SK-N-SH (cell line): ENCODE measurements at regions not wholly inside any gene's neighbourhood (a gene's known extent, or its start where the extent isn't known, plus 50 kb on each side); places are given as distances from the start of the nearest gene placed in this dataset.

Experiments used
- CTCF ChIA-PET: fragments of 300-600, 350-600 bp; formaldehyde crosslinking; extraction: SDS; loops from one replicate; lab custom pipeline; 2021; lab: Yijun Ruan, JAX
- POLR2A ChIA-PET: fragments of 350-600 bp; sonication (Branson Sonifier 250); formaldehyde crosslinking; extraction: SDS; loops from one replicate; lab custom pipeline; 2020; ENCODE audit warnings: antibody characterized with exemption, inconsistent platforms; lab: Yijun Ruan, JAX
- DNase-seq: peaks from one replicate; pipeline ENCODE4 v3.0.0; 2012
- H2AFZ ChIP-seq: fragments of 200-600 bp; sonication (generic); 2 replicates; pipeline ENCODE4 v1.8.1; 2016; ENCODE audit warnings: antibody characterized with exemption, mild to moderate bottlenecking, low read depth
- H3F3A ChIP-seq: fragments of 200-600 bp; sonication (generic); replicated peaks from 2 replicates; pipeline ENCODE3; 2016; ENCODE audit warnings: antibody characterized with exemption, mild to moderate bottlenecking; ENCODE audit not compliant: insufficient read depth
- H3K27ac ChIP-seq, 2 experiments: fragments of 200-500 bp in 1 of 2; fragments of 200-600 bp in 1 of 2; sonication (Bioruptor generic) in 1 of 2; sonication (generic), shearing (Covaris generic) in 1 of 2; 2 replicates each; pipeline versions ENCODE4 v1.5.1 to v1.6.1; 2014 to 2016; ENCODE audit warnings: low read depth in 2 of 2, inconsistent platforms in 1 of 2, low read length in 1 of 2, mild to moderate bottlenecking in 1 of 2, mixed read lengths in 1 of 2
- H3K27me3 ChIP-seq: fragments of 200-600 bp; sonication (generic), shearing (Covaris generic); 2 replicates; pipeline ENCODE4 v1.6.1; 2016; ENCODE audit warnings: mixed run types; ENCODE audit not compliant: insufficient read depth
- H3K36me3 ChIP-seq, 2 experiments: fragments of 200-500 bp in 1 of 2; fragments of 200-600 bp in 1 of 2; sonication (Bioruptor generic) in 1 of 2; sonication (generic) in 1 of 2; replicated peaks in 1 of 2; 2 replicates each; pipeline versions ENCODE3 to v1.5.1; 2014 to 2016; ENCODE audit warnings: low read length in 1 of 2, mild to moderate bottlenecking in 1 of 2; ENCODE audit not compliant: insufficient read depth in 2 of 2, control insufficient read depth in 1 of 2
- H3K4me1 ChIP-seq, 2 experiments: fragments of 200-500 bp in 1 of 2; fragments of 200-600 bp in 1 of 2; sonication (Bioruptor generic) in 1 of 2; sonication (generic), shearing (Covaris generic) in 1 of 2; 2 replicates each; pipeline versions ENCODE4 v1.5.1 to v1.6.1; 2014 to 2016; ENCODE audit warnings: low read depth in 1 of 2, low read length in 1 of 2, mixed run types in 1 of 2; ENCODE audit not compliant: insufficient read depth in 2 of 2, control insufficient read depth in 1 of 2
- H3K4me2 ChIP-seq: fragments of 200-600 bp; sonication (generic), shearing (Covaris generic); 2 replicates; pipeline ENCODE4 v1.6.1; 2017; ENCODE audit warnings: mixed run types
- H3K4me3 ChIP-seq, 2 experiments: fragments of 200-500 bp in 1 of 2; fragments of 200-600 bp in 1 of 2; sonication (Bioruptor generic) in 1 of 2; sonication (generic), shearing (Covaris generic) in 1 of 2; 2 replicates each; pipeline versions ENCODE4 v1.5.1 to v1.8.1; 2014 to 2016; ENCODE audit warnings: low read depth in 2 of 2, inconsistent platforms in 1 of 2, low read length in 1 of 2, mild to moderate bottlenecking in 1 of 2, mixed read lengths in 1 of 2, moderate library complexity in 1 of 2
- H3K79me2 ChIP-seq: fragments of 200-600 bp; sonication (generic); 2 replicates; pipeline ENCODE4 v1.8.1; 2017; ENCODE audit warnings: mild to moderate bottlenecking; ENCODE audit not compliant: insufficient read depth
- H3K9ac ChIP-seq: fragments of 200-600 bp; sonication (generic); 2 replicates; pipeline ENCODE4 v1.6.1; 2017; ENCODE audit warnings: mixed run types
- H3K9me2 ChIP-seq: fragments of 200-600 bp; sonication (generic); 2 replicates; pipeline ENCODE4 v1.6.1; 2017; ENCODE audit warnings: mixed run types
- H3K9me3 ChIP-seq: fragments of 200-600 bp; sonication (generic); 2 replicates; pipeline ENCODE4 v1.6.1; 2017; ENCODE audit warnings: mixed run types, mild to moderate bottlenecking, moderate library complexity
- H4K20me1 ChIP-seq: fragments of 200-600 bp; sonication (generic); 2 replicates; pipeline ENCODE4 v1.6.1; 2017; ENCODE audit warnings: mild to moderate bottlenecking, mixed run types; ENCODE audit not compliant: insufficient read depth
- EP300 ChIP-seq, 2 experiments: IDR thresholded peaks; 2 replicates each; pipeline versions ENCODE4 v1.4.0 to v1.6.1; 2012; ENCODE audit warnings: borderline replicate concordance in 1 of 2, low read depth in 1 of 2, low read length in 1 of 2
- FOXJ3 ChIP-seq: sonication (generic); formaldehyde crosslinking; IDR thresholded peaks from 2 replicates; pipeline ENCODE4 v1.5.1; 2020; ENCODE audit warnings: mild to moderate bottlenecking, missing genetic modification reagents
- GABPA ChIP-seq: IDR thresholded peaks from 2 replicates; pipeline ENCODE4 v1.4.0; 2012; ENCODE audit warnings: low read depth, mild to moderate bottlenecking
- MAX ChIP-seq: IDR thresholded peaks from 2 replicates; pipeline ENCODE4 v1.4.0; 2012; ENCODE audit warnings: low read depth
- PBX3 ChIP-seq: IDR thresholded peaks from 2 replicates; pipeline ENCODE4; 2012
- POLR2AphosphoS5 ChIP-seq: IDR thresholded peaks from 2 replicates; pipeline ENCODE4 v1.6.1; 2012; ENCODE audit warnings: low read depth, low read length
- RCOR1 ChIP-seq: fragments of 150-350 bp; IDR thresholded peaks from 2 replicates; pipeline ENCODE4 v1.6.1; 2017; ENCODE audit warnings: antibody characterized with exemption, low read length
- SIN3A ChIP-seq: IDR thresholded peaks from 2 replicates; pipeline ENCODE4 v1.6.1; 2012; ENCODE audit warnings: low read depth, mild to moderate bottlenecking, low read length, moderate library complexity, borderline replicate concordance
- SMC3 ChIP-seq: IDR thresholded peaks from 2 replicates; pipeline ENCODE4 v1.6.1; 2012; ENCODE audit warnings: low read depth, low read length, improper control_type of control experiment
- USF2 ChIP-seq: fragments of 150-350 bp; IDR thresholded peaks from 2 replicates; pipeline ENCODE4 v1.6.1; 2017; ENCODE audit warnings: antibody characterized with exemption, low read length, low read depth, borderline replicate concordance
- WGBS: methylation state at CpG from one replicate; pipeline ENCODE4 v1.1.6; 2017; ENCODE audit warnings: low lambda C conversion rate; 5-methylcytosine and 5-hydroxymethylcytosine counted together

- no peaks in the 10 kb centered on the region for H3K79me2 ChIP-seq
- H2AFZ ChIP-seq, result no peak overlapping the region
- DNase-seq, result no peak
- H3K4me2 ChIP-seq, result no peak overlapping the region
- no peak overlapping the region for H3K4me3 ChIP-seq
- no peaks in the 10 kb centered on the region for H3F3A ChIP-seq
- no peak for TF ChIP-seq MAX
- TF ChIP-seq POLR2AphosphoS5, result no peak
- TF ChIP-seq SMC3, result no peak
- TF ChIP-seq RCOR1, result no peak
- no peak for TF ChIP-seq PBX3
- no peak for TF ChIP-seq USF2
- no peak for TF ChIP-seq SIN3A
- no peak for TF ChIP-seq GABPA
- TF ChIP-seq FOXJ3 (CRISPR knock-in tag), result no peak
- TF ChIP-seq EP300 (IDR thresholded peaks at IDR 0.05; ENCODE audit: borderline replicate concordance in 1 of 2, low read depth in 1 of 2, low read length in 1 of 2), result no peak
- TF ChIP-seq, all 33 proteins: peak for 0
- no peak overlapping the region for H3K27ac ChIP-seq
- 83% methylated on average over 12 of the region's 12 CpGs for WGBS
- H3K9me2 ChIP-seq, result no peaks in the 10 kb centered on the region
- no peak overlapping the region for H3K9ac ChIP-seq
- no peaks in the 10 kb centered on the region for H4K20me1 ChIP-seq
- H3K4me1 ChIP-seq, result no peaks in the 10 kb centered on the region; a peak in 1 of 4 replicates
- ChIA-PET CTCF (interaction anchor here (1.1 to 1.4 kb wide), 3 partner anchors 16 to 79 kb away, joined by 3 read pairs; no protein-coding TSS in a partner anchor), POLR2A (no interaction called here)
- H3K36me3 ChIP-seq, result no peaks in the 10 kb centered on the region
- H3K9me3 ChIP-seq, result no peaks in the 10 kb centered on the region
- no peaks in the 10 kb centered on the region for H3K27me3 ChIP-seq
These were observed 49.9 kb upstream of the TAB2 start for GRCh38 chr6:149267513-149268043.
